ENCODE measurements at regions not wholly inside any gene's neighbourhood (a gene's known extent, or its start where the extent isn't known, plus 50 kb on each side); places are given as distances from the start of the nearest gene placed in this dataset.
"Not testable (repeated sequence)": the region's sequence is repeated elsewhere in the genome, so short reads cannot be mapped to it uniquely, and the experiment has no call there.

DNA sequence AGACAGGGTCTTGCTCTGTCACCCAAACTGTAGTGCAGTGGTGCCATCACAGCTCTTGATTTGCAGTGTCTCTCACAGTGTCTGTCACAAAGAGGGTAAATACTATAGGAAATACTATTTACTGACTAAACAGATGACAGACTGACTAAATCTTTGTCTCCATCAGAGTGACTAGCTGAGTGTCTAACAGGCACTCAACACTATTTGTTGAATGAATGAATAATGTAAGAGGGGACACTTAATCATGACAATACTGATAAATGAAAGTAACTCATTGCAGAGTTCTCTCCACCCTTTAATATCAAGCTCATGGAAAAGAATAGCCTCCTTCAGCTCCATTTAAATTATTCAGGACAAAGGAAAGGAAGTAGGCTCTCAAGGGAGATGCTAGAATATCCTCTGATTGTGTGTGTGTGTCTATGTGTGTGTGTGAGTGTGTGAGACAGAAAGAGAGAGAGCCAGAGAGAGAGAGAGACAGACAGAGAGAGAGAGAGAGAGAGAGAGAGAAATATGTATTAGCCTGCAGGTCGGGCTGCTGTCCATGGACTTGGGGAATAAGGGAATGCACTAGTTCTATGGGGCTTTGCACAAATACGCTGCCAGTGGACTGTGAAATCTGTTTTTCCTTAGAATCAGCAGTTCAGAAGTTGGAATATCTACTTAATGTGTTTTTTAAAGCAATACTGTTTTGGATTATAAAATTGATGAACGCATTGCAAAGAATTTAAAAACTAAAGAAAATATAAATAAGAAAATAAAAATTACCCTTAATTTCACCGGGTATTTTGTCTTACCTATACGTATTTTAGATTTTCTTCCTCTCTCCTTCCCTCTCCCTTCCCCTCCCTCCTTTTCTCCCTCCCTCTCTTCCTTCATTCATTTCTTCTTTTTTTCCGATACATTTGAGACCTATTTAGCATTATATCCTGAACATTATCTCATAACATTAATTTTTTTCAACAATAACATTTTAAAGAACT is 132.9 kb upstream of the LRIG1 start:
- DNase-seq = no peak

GRCh38 chr3:66638717-66639116 is 137.9 kb upstream of the LRIG1 start:
- no peak for DNase-seq

DNA sequence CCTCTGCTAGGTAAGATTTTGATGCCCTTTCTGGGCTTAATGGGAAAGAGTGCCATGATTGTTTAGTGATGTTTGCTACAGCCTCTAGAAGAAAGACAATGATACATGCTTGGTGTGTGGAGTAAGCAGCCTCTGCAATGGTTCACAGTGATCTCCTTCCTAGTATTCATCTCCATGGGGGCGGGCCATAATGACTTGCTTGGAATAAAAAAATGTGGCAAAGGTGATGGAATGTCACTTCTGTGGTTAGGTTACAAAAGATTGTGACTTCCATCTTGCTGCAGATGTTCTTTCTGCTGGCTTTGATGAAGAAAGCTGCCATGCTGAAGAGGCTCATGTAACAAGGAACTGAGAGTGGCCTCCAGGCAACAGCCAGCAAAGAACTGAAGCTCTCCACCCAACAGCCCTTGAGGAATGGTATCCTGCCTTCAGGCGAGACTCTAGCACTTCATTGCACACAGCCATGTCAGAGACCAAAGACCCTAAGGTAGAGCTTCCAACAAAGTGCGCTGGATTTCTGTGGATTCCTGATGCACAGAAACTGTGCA is 139.1 kb upstream of the LRIG1 start:
- no peak for DNase-seq

GRCh38 chr3:66642019-66642418 is 141.2 kb upstream of the LRIG1 start:
- no peak for DNase-seq

DNA sequence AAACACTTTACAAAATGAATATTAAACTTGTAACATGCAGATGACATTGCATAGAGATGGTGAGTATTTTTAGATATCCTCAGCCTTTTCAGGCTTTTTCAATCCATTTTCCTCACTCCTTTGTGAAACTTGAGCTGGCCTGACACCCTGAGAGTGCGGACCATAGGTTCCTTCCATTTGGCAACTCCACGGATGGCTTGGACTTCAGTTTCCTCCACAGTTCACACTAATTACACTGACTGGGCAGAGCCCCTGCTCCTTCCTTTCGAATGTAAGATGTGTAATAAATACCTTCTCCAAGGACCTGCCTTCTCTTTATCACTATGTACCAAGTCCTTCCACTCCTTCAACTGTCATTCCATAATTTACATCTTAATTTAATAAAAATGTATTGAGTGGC is 141.7 kb upstream of the LRIG1 start:
- DNase-seq = no peak

DNA sequence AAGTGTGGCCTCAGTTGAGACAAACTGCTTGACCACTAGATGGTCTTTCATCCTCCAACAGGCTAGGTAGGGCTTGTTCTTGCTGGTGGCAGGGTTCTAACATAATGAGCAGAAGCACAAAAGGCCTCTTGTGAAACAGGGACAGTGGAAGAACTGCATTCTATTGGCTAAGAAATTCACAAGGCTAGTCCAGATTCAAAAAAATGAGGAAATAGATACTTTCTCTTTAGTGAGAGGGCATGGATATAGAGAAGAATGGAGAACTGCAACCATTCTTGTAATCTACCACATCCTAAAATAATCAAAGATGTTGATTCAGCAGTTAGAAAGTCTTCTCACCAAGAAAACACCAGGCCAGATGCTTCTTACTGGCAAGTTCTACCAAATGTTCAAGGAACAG is 143.7 kb upstream of the LRIG1 start:
- DNase-seq = no peak

DNA sequence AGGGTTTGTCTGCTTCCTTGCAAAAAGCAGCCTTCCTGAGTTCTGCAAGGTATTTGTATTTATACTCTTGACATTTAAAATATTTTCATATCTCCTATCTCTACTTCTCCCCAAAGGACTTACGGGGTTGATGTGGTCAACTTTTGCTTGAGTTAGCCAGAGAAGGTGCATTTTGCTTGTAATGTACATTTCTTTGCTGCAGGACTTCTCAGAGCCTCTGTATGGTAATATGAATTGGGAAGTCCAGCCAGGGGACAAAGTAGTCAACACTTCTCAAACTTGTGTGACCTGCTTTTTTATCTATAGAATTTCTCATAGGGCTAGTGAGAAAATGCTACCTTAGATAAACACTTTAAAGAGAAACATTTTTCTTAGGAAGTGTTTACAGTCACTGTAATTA is 148.2 kb upstream of the LRIG1 start:
- no peak for DNase-seq

- DNase-seq = not testable (repeated sequence)
Observed at GRCh38 chr3:66651520-66651919, 150.7 kb upstream of the LRIG1 start.

- not testable (repeated sequence) for DNase-seq
Observed at GRCh38 chr3:66652100-66652499, 151.3 kb upstream of the LRIG1 start.

DNA sequence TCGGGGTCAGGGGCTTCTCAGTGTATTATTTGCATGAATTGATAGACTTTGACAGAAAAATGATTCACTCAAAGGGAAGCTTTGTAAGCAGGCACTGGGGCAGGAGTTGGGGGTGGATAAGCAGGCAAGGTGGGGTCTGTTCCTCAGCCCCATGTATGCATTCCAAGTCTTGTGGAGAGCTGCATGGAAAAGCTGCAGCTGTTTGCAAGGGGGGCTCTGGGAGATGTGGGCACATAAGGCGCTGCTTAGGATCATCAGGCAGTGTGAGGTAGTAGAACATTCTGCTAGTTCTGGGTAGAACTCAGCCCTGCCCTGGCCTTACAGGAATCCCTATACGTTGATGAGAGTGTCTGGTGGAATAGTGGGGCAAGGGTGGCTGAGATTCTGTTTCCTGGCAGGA is 154.2 kb upstream of the LRIG1 start:
- no peak for DNase-seq

GRCh38 chr3:66655671-66656070 is 154.8 kb upstream of the LRIG1 start:
- no peak for DNase-seq

- DNase-seq = no peak
Observed at GRCh38 chr3:66656609-66657008, 155.8 kb upstream of the LRIG1 start.

DNA sequence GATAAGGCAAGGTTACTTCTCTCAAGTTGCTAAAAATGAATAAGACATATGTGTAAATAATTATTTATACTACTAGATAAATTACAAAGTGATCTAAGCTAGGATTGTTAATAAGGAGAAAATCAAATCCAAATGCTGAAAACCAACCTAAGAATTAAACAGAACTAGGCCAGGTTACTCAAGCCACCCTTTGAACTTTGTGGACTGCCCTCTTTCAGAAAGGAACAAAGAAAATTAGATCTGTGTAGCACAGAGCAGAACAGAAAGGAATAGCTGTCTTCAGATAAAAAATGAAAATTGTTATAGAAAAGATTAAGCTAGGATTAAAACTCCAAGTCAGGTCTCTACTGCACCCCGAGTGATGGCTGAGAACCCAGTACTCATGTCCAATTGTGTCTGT is 158.2 kb upstream of the LRIG1 start:
- no peak for DNase-seq

GRCh38 chr3:66661628-66662027 is 160.8 kb upstream of the LRIG1 start:
- no peak for DNase-seq

GRCh38 chr3:66662894-66663293 is 162.1 kb upstream of the LRIG1 start:
- DNase-seq = no peak

DNA sequence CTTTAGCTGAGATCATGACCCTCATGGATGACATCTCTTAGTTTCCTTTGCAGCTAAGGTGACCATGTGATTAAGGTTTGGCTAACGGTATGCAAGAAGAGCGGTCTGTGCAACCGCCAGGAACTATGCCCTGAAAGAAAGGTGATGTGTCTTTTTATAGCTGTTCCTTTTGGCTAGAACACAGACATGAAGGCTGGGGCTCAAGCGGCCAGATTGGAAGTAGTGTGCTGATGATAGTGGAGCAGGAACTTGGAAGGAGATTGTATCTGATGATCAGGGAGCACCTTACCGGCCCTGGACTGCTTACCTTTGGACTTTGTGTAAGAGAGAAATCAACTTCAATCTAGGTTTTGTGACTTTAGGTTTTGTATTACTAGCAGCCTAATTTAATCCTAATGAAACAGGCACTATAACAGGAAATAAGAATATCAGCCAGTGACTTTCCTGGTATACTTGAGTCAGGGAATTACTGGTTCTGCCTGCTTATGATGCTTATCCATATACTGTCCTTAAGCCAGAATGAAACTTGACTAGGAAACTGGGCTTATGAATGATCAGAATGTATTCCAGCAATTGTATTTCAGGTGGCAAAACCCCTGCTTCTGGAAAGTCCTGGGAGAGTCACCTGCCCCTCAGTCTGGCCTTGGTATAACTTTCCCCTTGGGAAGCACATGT is 164.3 kb upstream of the LRIG1 start:
- no peak for DNase-seq

DNA sequence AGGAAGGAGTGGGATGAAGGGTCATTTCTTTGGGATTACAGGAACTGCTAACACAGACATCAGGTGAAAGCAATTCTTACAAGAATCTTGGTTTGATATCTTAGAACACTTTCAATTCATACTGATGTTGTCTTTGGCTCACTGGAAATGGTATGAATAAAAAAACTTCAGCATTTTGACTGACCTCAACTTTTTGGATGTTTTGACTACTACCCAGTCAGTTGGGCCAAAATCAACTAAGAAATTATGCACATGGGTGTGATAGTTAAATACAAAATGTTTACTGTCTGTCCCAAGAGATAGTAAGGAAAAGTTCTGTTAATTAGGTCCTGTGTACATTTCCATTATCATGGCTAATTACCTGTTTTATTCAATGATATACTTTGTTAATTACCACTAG is 165.5 kb upstream of the LRIG1 start:
- DNase-seq = no peak

- no peak for DNase-seq
Observed at GRCh38 chr3:66667263-66667662, 166.4 kb upstream of the LRIG1 start.

DNA sequence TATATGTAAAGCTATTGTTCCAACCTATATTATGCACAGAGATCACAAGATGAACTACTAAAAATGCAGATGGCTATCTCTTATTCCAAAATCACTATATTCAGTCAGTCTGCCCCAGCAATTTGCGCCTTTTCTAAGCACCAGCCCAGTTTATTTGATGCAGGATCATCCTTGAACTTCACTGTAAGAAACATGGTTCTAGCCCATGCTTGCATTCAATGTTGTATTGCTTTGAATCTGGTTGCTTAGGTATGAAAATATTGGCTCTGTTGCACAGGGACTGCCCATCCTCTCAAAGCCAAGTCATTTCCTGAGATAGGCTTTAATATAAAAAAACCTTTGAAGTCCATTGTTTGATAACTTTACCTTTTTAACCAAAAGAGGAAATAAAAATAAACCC is 170.5 kb upstream of the LRIG1 start:
- DNase-seq = no peak

DNA sequence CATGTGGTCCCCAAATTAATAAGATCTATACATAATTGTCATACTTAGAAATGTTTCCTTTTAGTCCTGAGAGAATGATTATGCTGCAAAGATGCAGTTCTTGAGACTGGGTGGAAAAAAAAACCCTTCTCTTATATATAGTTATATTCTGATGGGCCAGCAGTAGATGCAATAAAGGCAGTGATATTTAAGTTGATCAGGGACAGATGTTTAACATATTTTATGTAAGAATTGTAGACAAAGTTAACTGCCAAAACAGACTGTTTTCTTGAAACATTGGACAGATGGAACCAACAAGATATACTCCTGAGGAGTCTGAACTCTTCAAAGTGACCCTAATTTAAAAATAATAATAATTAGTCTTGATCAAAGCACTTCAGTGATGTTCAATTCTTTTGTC is 172.0 kb upstream of the LRIG1 start:
- no peak for DNase-seq

DNA sequence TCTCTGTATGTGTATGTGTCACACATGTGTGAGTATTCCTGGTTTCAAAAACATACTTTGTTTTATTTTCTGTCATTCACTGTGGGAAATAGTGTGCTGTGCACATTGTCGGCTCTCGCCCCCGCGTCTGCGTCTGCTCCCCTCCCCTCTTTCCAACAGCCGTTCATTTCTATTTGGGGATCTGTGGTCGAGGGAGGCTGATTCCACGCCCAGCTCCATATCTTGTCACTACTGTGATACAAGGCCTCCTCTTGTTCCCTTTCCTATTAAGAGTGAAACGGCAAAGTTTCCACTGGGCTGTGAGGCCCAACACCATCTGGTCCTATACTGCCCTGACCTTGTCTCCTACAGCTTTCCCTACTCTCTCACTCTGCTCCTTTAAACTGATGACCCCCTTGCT is 172.5 kb upstream of the LRIG1 start:
- no peak for DNase-seq

- DNase-seq = no peak
Observed at GRCh38 chr3:66675366-66675765, 174.5 kb upstream of the LRIG1 start.

DNA sequence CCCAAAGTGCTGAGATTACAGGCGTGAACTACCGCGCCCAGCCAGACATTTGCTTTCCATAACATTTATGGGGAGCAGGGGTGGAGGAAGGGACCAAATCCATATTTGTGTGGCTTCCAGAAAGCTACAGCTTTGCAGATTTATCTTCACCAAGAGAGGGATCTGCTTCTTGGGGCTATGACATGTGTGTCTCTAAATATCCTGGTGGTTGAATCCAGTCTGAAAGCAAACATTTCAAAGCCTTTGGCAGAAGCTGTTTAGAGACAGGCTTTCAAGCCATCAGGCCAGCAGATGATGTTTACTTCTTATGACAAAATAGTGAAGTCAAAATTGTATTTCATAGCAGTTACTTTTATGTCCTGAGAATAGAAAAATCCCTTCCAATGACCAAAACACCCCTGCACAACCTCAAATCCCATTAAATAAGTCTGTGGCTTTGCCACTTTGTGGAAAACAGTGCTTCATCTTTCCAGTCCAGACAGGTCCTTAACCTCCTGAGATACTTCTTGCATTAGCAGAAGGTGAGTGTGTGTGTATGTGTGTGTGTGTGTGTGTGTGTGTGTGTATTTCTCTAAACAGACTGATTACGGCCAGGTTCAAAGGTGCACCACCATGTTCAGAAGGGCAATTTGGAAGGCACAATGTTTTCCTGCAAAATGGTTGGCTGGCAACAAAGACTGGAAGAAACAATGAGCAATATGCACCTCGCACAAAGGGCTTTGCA is 191.4 kb upstream of the LRIG1 start:
- DNase-seq = no peak

Measured in 8988T (cell line).